ENCODE measurements at regions not wholly inside any gene's neighbourhood (a gene's known extent, or its start where the extent isn't known, plus 50 kb on each side); places are given as distances from the start of the nearest gene placed in this dataset.
"Not testable (repeated sequence)": the region's sequence is repeated elsewhere in the genome, so short reads cannot be mapped to it uniquely, and the experiment has no call there.

DNA sequence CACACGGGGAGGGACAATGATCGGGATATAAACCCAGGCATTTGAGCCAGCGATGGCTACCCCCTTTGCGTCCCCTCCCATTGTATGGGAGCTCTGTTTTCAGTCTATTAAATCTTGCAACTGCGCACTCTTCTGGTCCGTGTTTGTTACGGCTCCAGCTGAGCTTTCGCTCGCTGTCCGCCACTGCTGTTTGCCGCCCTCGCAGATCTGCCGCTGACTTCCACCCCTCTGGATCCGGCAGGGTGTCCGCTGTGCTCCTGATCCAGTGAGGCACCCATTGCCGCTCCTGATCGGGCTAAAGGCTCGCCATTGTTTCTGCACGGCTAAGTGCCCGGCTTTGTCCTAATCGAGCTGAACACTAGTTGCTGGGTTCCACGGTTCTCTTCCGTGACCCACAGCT lies 87.3 kb downstream of the ASB1 start:
- TF ChIP-seq, protein P1, sequence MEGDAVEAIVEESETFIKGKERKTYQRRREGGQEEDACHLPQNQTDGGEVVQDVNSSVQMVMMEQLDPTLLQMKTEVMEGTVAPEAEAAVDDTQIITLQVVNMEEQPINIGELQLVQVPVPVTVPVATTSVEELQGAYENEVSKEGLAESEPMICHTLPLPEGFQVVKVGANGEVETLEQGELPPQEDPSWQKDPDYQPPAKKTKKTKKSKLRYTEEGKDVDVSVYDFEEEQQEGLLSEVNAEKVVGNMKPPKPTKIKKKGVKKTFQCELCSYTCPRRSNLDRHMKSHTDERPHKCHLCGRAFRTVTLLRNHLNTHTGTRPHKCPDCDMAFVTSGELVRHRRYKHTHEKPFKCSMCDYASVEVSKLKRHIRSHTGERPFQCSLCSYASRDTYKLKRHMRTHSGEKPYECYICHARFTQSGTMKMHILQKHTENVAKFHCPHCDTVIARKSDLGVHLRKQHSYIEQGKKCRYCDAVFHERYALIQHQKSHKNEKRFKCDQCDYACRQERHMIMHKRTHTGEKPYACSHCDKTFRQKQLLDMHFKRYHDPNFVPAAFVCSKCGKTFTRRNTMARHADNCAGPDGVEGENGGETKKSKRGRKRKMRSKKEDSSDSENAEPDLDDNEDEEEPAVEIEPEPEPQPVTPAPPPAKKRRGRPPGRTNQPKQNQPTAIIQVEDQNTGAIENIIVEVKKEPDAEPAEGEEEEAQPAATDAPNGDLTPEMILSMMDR (IDR thresholded peaks at IDR 0.05 in 8 of 11, conservative IDR thresholded peaks at IDR 0.05 in 3 of 11) = not testable (repeated sequence)
- TF ChIP-seq POLR2A, POLR2AphosphoS5 (IDR thresholded peaks at IDR 0.05): not testable (repeated sequence)

Data from spleen (tissue), 7 donors.